T-helper 22 cell (primary cell): ENCODE measurements at regions not wholly inside any gene's neighbourhood (a gene's known extent, or its start where the extent isn't known, plus 50 kb on each side); places are given as distances from the start of the nearest gene placed in this dataset.
"Not testable (repeated sequence)": the region's sequence is repeated elsewhere in the genome, so short reads cannot be mapped to it uniquely, and the experiment has no call there.

Experiments used
- DNase-seq: peaks from one replicate; pipeline ENCODE4 v3.0.0-alpha.2; 2020; ENCODE audit warnings: low read depth

GRCh38 chr2:146579147-146579930 lies 1265.5 kb upstream of the ACVR2A start:
- no peak for DNase-seq

- DNase-seq = no peak
These were observed 1268.3 kb upstream of the ACVR2A start for GRCh38 chr2:146576339-146577111.

- no peak for DNase-seq
These were observed 1272.2 kb upstream of the ACVR2A start for GRCh38 chr2:146572598-146572997.

GRCh38 chr2:146561996-146562395 lies 1282.8 kb upstream of the ACVR2A start:
- DNase-seq = no peak

GRCh38 chr2:146547236-146547635 lies 1297.6 kb upstream of the ACVR2A start:
- DNase-seq = no peak

- no peak for DNase-seq
These were observed 1300.1 kb upstream of the ACVR2A start for GRCh38 chr2:146544701-146545100.

GRCh38 chr2:146541896-146542295 lies 1302.9 kb upstream of the ACVR2A start:
- DNase-seq = no peak

- no peak for DNase-seq
These were observed 1304.4 kb upstream of the ACVR2A start for GRCh38 chr2:146540271-146540932.

- DNase-seq = not testable (repeated sequence)
These were observed 1305.1 kb upstream of the ACVR2A start for GRCh38 chr2:146539739-146540138.

- DNase-seq = no peak
These were observed 1307.4 kb upstream of the ACVR2A start for GRCh38 chr2:146537477-146537876.

GRCh38 chr2:146532509-146533147 lies 1312.2 kb upstream of the ACVR2A start:
- no peak for DNase-seq

- DNase-seq = no peak
These were observed 1312.8 kb upstream of the ACVR2A start for GRCh38 chr2:146532009-146532408.

GRCh38 chr2:146530886-146531285 lies 1313.9 kb upstream of the ACVR2A start:
- DNase-seq = no peak

- DNase-seq = no peak
These were observed 1317.7 kb upstream of the ACVR2A start for GRCh38 chr2:146527166-146527565.

- DNase-seq = no peak
These were observed 1321.6 kb upstream of the ACVR2A start for GRCh38 chr2:146523196-146523595.

- DNase-seq = no peak
These were observed 1338.0 kb upstream of the ACVR2A start for GRCh38 chr2:146506851-146507250.

GRCh38 chr2:146503366-146503765 lies 1341.5 kb upstream of the ACVR2A start:
- no peak for DNase-seq

- no peak for DNase-seq
These were observed 1348.6 kb upstream of the ACVR2A start for GRCh38 chr2:146496248-146496647.

GRCh38 chr2:146489386-146489785 lies 1355.4 kb upstream of the ACVR2A start:
- DNase-seq = no peak

- no peak for DNase-seq
These were observed 1363.2 kb upstream of the ACVR2A start for GRCh38 chr2:146481629-146482028.

GRCh38 chr2:146477383-146477782 lies 1367.4 kb upstream of the ACVR2A start:
- no peak for DNase-seq

- no peak for DNase-seq
These were observed 1376.3 kb upstream of the ACVR2A start for GRCh38 chr2:146468578-146468977.
